Epithelial cell of proximal tubule (primary cell): ENCODE measurements at regions not wholly inside any gene's neighbourhood (a gene's known extent, or its start where the extent isn't known, plus 50 kb on each side); places are given as distances from the start of the nearest gene placed in this dataset.

Source experiments
- DNase-seq: peaks from one replicate; pipeline ENCODE4 v3.0.0-alpha.2; 2011; ENCODE audit warnings: low read depth
- H3K4me3 ChIP-seq: 2 replicates; pipeline ENCODE4 v1.5.1; 2011; ENCODE audit warnings: low read depth, mild to moderate bottlenecking, low read length
- TF ChIP-seq, protein P1 (sequence below): conservative IDR thresholded peaks from 2 replicates; pipeline ENCODE4 v1.5.1; 2012; ENCODE audit warnings: low read depth, mild to moderate bottlenecking, low read length

DNA sequence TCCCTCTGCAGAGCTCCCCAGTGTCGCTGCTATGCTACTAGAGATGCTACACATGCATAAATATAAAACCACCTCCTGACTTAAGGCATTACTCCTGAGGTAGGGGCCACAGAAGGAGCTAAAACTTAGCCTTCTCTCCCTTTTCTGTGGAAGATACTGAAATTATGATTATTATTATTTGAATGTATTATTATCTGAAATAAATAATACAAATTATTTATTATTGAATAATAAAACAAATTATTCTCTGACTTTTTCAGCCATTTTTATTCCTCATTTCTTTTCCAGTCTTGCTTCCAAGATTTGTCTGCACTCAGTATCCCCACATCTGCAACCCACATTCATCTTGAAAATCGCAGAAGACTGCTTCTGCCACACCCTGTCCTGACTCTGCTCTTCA is 414.9 kb upstream of the ACO1 start:
- DNase-seq: no peak
- no peak overlapping the region for H3K4me3 ChIP-seq
- TF ChIP-seq, protein P1, sequence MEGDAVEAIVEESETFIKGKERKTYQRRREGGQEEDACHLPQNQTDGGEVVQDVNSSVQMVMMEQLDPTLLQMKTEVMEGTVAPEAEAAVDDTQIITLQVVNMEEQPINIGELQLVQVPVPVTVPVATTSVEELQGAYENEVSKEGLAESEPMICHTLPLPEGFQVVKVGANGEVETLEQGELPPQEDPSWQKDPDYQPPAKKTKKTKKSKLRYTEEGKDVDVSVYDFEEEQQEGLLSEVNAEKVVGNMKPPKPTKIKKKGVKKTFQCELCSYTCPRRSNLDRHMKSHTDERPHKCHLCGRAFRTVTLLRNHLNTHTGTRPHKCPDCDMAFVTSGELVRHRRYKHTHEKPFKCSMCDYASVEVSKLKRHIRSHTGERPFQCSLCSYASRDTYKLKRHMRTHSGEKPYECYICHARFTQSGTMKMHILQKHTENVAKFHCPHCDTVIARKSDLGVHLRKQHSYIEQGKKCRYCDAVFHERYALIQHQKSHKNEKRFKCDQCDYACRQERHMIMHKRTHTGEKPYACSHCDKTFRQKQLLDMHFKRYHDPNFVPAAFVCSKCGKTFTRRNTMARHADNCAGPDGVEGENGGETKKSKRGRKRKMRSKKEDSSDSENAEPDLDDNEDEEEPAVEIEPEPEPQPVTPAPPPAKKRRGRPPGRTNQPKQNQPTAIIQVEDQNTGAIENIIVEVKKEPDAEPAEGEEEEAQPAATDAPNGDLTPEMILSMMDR: no peak

DNA sequence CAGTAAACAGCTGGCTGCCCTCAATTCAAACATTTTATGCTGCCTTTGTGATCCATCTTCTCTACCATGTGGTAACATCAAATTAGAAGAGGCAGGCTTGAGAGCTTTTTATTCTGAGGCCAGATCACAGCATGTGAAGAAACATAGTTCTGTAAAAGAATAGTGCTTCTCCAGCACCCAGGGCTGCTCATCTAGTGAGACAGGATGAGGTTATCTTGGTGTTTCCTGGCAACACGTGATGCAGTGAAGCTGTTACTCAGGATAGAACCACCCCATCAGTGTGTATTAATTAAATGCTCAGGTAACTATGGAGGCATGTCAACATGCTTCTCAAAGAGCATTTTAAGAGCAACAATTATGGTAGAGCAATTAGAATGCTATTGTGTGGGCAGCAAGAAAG is 400.5 kb upstream of the ACO1 start:
- DNase-seq: no peak
- TF ChIP-seq, protein P1: no peak
- no peak overlapping the region for H3K4me3 ChIP-seq

DNA sequence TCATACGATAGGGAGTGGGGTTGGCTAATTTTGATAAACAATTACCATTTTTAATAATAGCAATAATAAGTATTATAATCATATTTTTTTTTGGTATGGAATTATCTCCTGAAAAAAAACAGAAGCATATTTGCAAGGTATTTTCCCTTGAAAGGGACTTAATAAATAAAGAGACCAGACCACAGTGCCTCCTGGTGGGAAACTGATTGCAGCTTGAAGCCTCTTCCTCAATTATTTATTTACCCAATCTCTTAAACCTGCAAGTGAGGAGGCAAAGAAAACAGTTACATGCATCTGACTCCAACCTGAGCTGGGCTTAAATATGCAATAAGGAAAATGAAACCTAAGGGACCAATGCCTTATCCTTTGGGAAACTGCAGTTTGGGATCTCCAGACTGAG is 388.1 kb upstream of the ACO1 start:
- H3K4me3 ChIP-seq: no peak overlapping the region
- TF ChIP-seq, protein P1: no peak
- no peak for DNase-seq

DNA sequence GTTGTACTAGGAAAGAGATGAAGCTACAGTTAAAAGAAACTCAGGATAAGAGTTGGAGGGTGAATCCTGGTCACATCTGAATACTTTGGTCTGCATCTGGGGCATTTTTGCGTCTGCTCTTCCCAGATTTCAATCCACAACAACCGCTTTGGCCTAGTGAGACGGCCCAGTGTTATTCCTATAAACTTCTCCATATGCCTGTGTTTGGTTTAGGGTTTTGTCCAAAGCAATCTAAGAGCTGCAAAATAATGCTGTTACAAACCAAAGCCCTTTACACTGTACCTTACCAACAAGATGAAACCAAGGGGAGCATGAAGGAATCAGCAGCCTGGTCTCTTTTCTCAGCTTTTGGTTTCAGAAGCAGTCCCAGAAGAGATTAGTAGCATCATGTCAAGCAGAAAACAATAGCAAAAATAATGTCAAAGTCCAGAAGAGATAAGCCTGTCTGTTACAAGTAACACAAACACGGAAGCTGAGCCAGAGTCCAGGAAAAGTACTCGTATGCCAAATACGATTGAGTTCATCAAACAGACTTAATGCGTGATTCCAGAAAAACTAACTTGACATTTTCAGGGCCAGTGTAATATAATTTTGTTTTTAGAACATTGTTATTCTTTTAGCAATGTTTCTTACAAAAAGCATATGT is 379.9 kb upstream of the ACO1 start:
- H3K4me3 ChIP-seq: no peak overlapping the region
- no peak for DNase-seq
- TF ChIP-seq, protein P1: no peak

DNA sequence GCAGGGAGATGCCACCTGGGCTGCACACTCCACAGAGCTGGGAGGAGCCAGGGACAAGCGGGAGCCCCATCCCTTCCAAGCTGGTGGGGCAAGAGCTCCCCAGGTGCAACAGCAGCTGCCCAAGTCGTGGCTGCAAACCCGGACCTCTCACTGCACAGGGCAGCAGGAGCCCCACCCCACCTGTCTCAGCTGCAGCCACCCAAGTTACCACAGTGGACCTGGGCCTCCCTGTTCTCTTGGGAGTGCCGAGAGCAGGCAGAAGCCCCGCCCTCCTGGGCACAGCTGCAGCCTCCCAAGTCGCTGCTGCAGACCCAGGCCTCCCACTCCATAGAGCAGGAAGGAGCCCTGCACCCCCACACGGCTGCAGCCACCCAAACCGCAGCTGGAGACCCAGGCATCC is 374.1 kb upstream of the ACO1 start:
- TF ChIP-seq, protein P1: no peak
- DNase-seq: no peak

DNA sequence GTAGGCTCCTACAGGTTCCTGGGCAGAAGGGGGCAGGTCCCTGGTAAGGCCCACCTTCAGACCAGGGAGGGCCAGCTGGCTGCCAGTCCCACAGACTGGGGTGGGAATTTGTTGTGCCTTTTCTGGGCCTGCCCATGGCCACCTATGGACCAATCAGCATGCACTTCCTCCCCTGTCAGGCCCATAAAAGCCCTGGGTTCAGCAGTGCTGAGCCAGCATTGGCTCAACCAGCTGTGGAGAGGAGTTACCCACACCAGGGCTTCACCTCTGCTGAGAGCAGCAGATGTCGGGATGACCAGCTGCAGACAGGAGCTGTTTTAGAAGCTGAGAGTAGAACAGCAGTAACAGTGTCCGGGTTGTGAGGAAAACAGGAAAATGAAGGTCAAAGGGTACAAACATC is 373.4 kb upstream of the ACO1 start:
- H3K4me3 ChIP-seq: no peak overlapping the region
- DNase-seq: no peak
- TF ChIP-seq, protein P1: no peak

More for the DNA sequence above, 374.1 kb upstream of the ACO1 start:
- H3K4me3 ChIP-seq: no peak overlapping the region

DNA sequence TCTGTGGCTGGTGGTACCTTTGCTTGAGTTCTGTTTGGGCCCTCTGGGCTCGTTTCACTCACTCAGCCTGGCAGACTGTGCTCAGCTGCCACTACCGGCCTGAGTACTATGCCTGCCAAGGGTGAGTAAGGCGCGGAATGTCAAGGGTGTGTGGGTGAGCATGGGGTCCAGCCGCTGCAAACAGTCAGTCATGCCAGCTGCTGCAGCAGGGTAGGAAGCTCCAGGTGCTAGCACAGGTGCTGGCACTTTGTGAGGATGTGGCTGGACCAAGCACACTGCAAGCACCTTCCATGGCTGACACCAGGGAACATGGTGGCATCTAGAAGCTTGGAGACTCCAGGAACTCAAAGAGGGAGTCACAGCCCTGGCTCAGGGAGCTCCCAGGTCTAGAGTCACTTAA is 368.6 kb upstream of the ACO1 start:
- no peak for DNase-seq
- H3K4me3 ChIP-seq: no peak overlapping the region
- TF ChIP-seq, protein P1: no peak
